ENCODE measurements at regions not wholly inside any gene's neighbourhood (a gene's known extent, or its start where the extent isn't known, plus 50 kb on each side); places are given as distances from the start of the nearest gene placed in this dataset.
"Not testable (repeated sequence)": the region's sequence is repeated elsewhere in the genome, so short reads cannot be mapped to it uniquely, and the experiment has no call there.

DNA sequence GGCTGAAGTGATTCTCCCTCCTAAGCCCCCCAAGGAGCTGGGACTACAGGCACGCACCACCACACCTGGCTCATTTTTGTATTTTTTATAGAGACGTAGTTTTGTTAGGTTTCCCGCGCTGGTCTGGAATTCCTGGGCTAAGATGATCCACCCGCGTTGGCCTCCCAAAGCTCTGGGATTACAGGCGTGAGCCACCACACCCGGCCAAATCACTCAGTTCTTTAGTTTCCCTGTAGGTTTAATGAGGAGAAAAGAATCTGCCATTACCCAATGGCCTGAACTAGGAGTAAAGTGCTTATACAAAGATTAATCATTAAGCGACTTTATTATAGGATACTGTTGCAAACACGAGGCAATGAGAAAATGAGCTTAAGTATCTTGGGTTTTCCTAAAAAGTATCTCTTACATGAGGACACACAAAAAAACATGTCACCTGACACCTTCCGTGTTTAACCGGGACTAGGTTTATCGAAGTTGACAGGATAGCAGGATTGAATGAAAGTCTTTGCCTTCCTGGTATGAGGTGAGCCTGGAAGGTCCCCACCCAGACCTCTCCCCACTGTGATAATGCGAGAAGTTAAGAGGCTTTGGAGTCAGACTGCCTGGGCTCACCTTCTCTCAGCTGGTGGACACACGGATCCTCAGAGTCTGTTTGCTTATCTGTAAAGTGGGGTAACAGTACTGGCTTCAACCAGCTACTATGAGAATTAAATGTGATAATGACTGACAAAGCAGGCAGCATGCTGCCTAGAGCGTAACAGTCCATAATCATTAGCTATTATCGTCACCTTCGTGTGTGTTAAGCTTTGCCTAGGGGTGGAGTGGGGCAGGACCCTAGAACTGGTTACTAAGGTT is 133.5 kb upstream of the KRAS start:
- no peak for DNase-seq (ENCODE audit: low read depth in 4 of 4, low spot score in 3 of 4)

DNA sequence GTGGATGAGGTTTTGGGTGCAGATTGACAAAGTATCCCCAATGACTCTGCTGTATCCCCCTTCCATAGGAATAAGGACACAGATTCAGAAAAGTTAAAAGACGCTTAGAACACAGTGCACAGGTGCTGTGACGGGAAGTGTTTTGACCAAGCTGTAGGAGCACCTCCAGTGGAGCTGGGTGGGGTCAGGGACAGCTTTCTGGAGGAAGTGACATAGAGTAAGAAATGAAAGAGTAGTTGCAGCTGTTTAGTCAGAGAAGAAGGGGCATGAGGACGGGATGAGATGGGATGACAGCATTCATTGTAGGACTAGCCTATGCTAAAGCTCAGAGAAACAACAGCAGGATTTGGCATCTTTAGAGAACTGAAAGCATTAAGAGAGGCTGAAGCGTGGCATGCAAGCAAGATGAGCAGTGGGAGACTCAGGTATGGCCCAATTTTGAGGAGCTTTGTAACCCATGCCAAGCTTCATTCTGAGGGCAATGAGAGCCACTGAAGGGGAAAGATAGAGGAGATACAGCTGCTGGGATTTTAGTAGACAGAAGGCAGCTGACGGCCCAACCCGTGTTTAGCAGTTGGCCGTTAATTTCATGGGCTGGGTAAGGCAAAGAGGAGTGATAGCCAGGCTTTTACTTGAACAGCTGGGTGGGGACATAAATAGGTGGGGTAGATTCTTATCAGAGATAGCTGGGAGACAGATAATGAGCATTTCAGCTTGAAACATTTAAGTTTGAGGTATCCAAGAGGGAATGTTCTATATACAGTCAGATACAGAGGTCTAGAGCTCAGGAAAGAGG is 131.8 kb upstream of the KRAS start:
- DNase-seq (ENCODE audit: low read depth in 4 of 4, low spot score in 3 of 4) = no peak

DNA sequence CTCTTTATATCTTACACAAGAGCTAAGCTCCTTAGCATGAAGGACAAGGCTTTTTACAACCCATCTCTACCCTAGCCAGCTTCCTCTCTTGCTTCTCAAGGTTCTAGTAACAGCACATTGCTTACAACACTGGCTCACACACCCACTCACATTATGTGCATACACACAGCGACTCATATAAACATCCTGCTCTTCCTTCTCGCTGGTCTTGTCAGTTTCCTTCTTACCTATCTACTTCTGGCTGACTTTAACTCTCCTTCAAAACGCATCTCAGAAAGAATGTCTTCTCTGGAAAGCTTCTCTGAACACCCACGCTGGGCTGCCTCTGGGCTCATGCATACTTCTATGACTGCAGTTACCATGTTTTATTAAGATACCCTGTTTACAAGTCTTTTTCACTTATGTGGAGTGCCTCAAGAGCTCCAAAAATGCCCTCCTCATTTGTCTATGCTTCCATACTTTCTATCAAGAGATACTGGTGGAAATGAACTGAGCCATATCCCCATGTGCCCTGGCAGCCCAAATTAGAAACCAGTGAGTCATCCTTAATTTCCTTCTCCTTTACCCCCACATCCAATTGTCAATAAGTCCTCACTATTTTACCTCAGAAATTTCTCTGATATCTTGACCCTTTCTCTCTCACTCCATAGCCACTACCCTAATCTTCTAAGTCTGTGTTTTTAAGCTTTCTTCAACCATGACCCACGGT is 126.9 kb upstream of the KRAS start:
- no peak for DNase-seq (ENCODE audit: low read depth in 4 of 4, low spot score in 3 of 4)

GRCh38 chr12:25376985-25377384 is 126.3 kb upstream of the KRAS start:
- DNase-seq (ENCODE audit: low read depth in 4 of 4, low spot score in 3 of 4) = no peak

GRCh38 chr12:25376407-25376806 is 125.7 kb upstream of the KRAS start:
- DNase-seq (ENCODE audit: low read depth in 4 of 4, low spot score in 3 of 4) = no peak

- DNase-seq (ENCODE audit: low read depth in 4 of 4, low spot score in 3 of 4) = no peak
These were observed 122.5 kb upstream of the KRAS start for GRCh38 chr12:25372969-25373817.

GRCh38 chr12:25372002-25372401 is 121.3 kb upstream of the KRAS start:
- no peak for DNase-seq (ENCODE audit: low read depth in 4 of 4, low spot score in 3 of 4)

GRCh38 chr12:25368557-25368956 is 117.8 kb upstream of the KRAS start:
- DNase-seq (ENCODE audit: low read depth in 4 of 4, low spot score in 3 of 4) = no peak

DNA sequence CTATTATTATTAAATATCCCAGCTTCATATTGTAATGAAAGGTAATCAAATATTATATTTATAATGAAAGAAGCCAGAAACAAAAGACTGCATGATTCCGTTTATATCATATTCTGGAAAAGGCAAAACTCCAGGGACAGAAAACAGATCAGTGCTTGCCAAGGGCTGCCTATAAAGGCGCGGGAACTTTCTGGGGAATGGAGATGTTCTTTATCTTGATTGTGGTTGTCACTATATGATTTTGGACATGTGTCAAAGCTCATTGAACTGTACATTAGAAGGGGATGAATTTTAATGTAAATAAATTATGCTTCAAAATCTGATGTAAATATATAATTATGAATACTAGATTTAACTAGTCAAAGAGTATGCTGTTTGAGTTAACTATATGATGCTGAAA is 115.4 kb upstream of the KRAS start:
- DNase-seq (ENCODE audit: low read depth in 4 of 4, low spot score in 3 of 4) = no peak

- DNase-seq (ENCODE audit: low read depth in 4 of 4, low spot score in 3 of 4) = no peak
These were observed 114.6 kb upstream of the KRAS start for GRCh38 chr12:25365340-25365730.

DNA sequence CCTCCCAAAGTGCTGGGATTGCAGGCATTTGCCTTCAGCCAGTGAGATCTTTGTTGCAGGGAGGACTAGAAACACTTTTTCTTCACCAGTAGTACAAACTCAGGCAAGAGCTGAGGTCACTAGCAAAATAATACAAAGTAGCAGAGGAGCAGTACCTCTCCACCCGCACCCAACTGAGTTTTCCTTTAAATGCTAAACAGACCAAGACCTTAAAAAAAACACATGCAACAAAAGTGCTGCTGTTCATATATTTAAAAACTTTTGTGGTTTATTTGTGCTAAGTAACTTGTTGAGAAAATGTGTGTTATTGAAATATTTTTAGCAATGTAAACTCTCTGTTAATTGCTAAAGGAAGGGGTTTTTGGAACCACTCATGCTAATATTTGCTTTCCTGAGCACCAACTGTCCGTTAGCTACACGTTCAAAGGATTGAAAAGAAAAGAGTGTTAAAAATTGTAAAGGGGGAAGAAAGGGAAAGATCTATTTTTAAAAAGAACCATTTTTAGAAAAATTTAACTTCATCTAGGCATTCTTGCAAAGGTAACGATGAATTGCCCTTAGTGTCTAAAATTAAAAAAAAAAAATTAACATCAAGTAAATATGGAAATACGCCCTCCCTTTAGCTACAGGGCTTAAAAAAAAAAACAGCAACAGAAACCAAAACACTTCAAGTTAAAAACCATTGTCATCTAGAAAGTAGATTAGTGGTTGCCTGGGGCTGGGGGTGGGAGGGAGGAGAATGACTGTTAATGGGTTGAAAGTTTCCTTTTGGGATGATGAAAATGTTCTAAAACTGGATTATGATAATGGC is 114.0 kb upstream of the KRAS start:
- no peak for DNase-seq (ENCODE audit: low read depth in 4 of 4, low spot score in 3 of 4)

DNA sequence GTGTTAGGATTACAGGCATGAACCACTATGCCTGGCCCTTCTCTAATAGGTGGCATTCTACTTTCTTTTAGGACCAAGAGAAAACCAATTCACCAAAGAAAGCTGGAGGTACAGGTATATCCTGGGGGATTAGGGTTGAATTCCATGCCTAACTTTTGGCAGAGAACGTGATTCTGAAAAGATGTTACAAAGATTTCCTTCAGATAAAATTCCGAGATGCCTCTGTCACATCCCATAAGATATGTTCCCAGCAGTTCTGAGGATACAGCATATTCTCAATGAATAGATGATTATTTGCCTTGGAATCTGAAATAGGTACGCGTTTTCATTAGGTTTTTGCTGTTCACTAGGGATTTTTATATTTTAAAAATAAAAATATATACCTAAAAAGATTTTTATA is 111.9 kb upstream of the KRAS start:
- DNase-seq (ENCODE audit: low read depth in 4 of 4, low spot score in 3 of 4) = no peak

DNA sequence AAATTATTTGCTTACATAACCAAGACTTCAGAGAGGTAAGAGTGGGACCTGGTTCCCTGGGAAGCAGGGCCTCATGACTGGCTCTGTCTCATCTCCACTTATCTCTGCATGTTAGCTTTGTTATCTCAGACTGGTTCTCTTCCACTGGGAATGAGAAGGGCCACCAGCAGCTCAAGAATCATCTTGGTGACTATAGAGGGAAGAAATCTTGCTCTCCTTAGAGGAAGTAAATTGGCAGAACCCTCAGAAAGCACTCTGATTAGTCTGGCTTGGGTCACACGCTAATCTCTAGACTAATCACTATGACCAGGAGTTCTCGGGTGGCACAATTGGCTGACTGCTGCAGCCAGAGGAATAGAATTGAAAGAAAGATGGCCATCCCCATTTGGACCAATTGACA is 110.8 kb upstream of the KRAS start:
- no peak for DNase-seq (ENCODE audit: low read depth in 4 of 4, low spot score in 3 of 4)

DNA sequence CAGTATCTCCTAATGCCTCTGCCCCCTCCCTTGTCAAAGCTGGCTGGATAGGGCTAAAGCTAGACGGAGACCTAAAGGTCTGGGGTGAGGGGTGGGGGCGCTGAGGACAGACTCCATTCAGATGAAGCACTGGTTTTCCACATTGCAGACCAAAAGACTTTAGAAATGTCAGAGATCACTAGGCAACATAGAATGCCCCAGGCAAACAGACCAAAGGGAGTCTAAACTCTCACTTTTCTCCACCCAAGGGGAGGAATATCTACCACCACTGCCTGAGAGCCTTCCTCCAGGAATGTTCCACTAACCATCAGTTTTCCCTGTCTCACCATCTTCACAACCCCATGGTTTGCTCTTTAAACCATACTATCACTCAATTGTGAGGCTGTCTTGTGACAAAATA is 106.9 kb upstream of the KRAS start:
- DNase-seq (ENCODE audit: low read depth in 4 of 4, low spot score in 3 of 4) = no peak

DNA sequence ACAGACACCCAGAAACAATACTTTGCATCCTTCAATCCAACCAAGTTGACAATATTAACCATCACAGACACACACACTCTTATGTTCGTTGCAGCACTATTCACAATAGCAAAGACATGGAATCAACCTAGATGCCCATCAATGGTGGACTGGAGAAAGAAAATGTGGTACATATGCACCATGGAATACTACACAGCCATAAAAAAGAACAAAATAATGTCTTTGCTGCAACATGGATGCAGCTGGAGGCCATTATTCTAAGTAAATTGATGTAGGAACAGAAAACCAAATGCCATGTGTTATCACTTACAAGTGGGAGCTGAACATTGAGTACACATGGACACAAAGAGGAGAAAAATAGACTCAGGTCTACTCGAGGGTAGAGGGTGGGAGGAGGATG is 102.2 kb upstream of the KRAS start:
- not testable (repeated sequence) for DNase-seq (ENCODE audit: low read depth in 4 of 4, low spot score in 3 of 4)

- no peak for DNase-seq (ENCODE audit: low read depth in 4 of 4, low spot score in 3 of 4)
These were observed 101.6 kb upstream of the KRAS start for GRCh38 chr12:25352083-25352918.

- DNase-seq (ENCODE audit: low read depth in 4 of 4, low spot score in 3 of 4) = no peak
These were observed 97.8 kb upstream of the KRAS start for GRCh38 chr12:25348593-25348895.

DNA sequence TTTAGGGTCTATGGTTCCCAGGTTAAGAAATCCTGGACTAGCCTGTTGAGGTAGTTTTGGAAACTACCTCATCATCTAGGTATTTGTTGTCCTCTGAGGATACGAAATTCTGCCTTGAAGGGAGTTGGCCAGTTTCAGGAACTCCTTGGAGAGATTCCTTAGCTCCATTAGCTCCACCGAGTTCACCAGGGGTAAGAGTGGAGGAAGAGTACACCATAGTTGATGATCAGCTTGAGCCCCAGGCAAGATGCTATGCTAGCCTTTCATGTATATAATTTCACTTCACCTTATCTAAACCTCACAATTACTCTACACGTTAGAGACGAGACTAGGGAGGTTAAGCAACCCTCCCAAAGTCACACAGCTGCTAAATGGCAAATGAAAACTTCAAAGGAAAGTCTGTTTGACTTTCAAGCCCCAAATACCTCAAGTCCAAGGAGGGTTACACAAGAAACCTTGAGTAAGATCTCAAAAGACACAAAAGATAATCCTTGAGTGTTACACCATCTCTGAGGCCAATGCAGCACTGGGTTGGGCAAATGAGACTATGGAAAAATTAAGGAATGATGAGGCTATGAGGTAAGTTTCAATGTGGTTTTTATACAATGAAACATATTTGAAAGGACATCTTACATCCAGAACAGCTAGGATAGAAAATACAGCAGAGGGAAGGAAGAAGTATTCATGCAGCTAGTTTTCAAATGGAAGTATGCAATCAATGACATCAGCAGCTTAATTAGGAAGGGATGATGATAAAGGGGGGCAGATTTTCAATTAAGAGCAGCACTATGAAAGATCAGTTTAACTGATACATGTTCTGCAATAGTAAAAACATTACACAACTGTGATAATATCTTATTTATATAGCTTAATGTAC is 97.2 kb upstream of the KRAS start:
- no peak for DNase-seq (ENCODE audit: low read depth in 4 of 4, low spot score in 3 of 4)
